PFSK-1 (cell line): ENCODE measurements at regions not wholly inside any gene's neighbourhood (a gene's known extent, or its start where the extent isn't known, plus 50 kb on each side); places are given as distances from the start of the nearest gene placed in this dataset.

Experiments used
- POLR2AphosphoS5 ChIP-seq: IDR thresholded peaks from 2 replicates; pipeline ENCODE4 v1.6.1; 2012; ENCODE audit warnings: low read depth, mild to moderate bottlenecking, control low read depth, low read length, moderate library complexity
- SIN3A ChIP-seq: IDR thresholded peaks from 2 replicates; pipeline ENCODE4 v1.6.1; 2012; ENCODE audit warnings: mild to moderate bottlenecking, low read length, moderate library complexity, borderline replicate concordance; ENCODE audit not compliant: insufficient read depth
- TF ChIP-seq, protein P1 (sequence below), 2 experiments: IDR thresholded peaks; 2 replicates each; pipeline versions ENCODE4 v1.6.1 to v1.8.0; 2011 to 2012; ENCODE audit warnings: low read depth in 2 of 2, low read length in 2 of 2, control low read depth in 1 of 2, inconsistent platforms in 1 of 2, mild to moderate bottlenecking in 1 of 2, moderate library complexity in 1 of 2; ENCODE audit not compliant: insufficient read depth in 1 of 2

DNA sequence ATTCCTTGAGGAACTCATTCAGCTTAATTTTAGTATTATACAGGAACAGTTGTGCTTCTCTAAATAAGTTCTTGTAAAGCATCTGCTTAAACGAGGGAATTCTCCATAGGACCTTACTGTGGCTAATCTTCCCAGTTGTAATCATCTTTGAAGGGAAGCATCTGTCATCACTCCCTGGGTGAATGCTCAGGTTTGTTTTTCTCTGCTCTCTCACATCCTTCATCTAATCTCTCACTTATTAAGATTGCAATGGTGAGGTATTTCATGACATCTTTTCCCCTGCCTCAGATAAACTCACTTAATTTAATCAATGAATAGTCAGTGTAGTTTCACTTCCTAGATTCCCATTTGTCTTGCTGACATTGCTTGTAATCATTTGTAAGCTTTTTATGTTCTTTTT, 121.8 kb upstream of the ADAMTS3 start:
- TF ChIP-seq, protein P1, sequence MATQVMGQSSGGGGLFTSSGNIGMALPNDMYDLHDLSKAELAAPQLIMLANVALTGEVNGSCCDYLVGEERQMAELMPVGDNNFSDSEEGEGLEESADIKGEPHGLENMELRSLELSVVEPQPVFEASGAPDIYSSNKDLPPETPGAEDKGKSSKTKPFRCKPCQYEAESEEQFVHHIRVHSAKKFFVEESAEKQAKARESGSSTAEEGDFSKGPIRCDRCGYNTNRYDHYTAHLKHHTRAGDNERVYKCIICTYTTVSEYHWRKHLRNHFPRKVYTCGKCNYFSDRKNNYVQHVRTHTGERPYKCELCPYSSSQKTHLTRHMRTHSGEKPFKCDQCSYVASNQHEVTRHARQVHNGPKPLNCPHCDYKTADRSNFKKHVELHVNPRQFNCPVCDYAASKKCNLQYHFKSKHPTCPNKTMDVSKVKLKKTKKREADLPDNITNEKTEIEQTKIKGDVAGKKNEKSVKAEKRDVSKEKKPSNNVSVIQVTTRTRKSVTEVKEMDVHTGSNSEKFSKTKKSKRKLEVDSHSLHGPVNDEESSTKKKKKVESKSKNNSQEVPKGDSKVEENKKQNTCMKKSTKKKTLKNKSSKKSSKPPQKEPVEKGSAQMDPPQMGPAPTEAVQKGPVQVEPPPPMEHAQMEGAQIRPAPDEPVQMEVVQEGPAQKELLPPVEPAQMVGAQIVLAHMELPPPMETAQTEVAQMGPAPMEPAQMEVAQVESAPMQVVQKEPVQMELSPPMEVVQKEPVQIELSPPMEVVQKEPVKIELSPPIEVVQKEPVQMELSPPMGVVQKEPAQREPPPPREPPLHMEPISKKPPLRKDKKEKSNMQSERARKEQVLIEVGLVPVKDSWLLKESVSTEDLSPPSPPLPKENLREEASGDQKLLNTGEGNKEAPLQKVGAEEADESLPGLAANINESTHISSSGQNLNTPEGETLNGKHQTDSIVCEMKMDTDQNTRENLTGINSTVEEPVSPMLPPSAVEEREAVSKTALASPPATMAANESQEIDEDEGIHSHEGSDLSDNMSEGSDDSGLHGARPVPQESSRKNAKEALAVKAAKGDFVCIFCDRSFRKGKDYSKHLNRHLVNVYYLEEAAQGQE (IDR thresholded peaks at IDR 0.05; ENCODE audit: insufficient read depth in 1 of 2, low read depth in 2 of 2, low read length in 2 of 2) = no peak
- no peak for TF ChIP-seq SIN3A
- TF ChIP-seq POLR2AphosphoS5 = no peak
